Retinal pigment epithelial cell (primary cell): ENCODE measurements at regions not wholly inside any gene's neighbourhood (a gene's known extent, or its start where the extent isn't known, plus 50 kb on each side); places are given as distances from the start of the nearest gene placed in this dataset.
"Not testable (repeated sequence)": the region's sequence is repeated elsewhere in the genome, so short reads cannot be mapped to it uniquely, and the experiment has no call there.

Experiments
- DNase-seq: peaks from one replicate; pipeline ENCODE4 v3.0.0-alpha.2; 2010; ENCODE audit warnings: low read depth
- H3K4me3 ChIP-seq: 2 replicates; pipeline ENCODE4 v1.5.1; 2011; ENCODE audit warnings: mild to moderate bottlenecking, low read length, control low read depth, moderate library complexity
- CTCF ChIP-seq: conservative IDR thresholded peaks from 2 replicates; pipeline ENCODE4 v1.5.1; 2011; ENCODE audit warnings: low read depth, low read length, control low read depth, inconsistent platforms

GRCh38 chr18:71068338-71068737 lies 779.5 kb downstream of the SOCS6 start:
- no peak overlapping the region for H3K4me3 ChIP-seq
- DNase-seq: no peak
- no peak for TF ChIP-seq CTCF

GRCh38 chr18:71049893-71050292 lies 761.0 kb downstream of the SOCS6 start:
- no peak overlapping the region for H3K4me3 ChIP-seq
- TF ChIP-seq CTCF: no peak
- DNase-seq: no peak

- no peak for TF ChIP-seq CTCF
- no peak overlapping the region for H3K4me3 ChIP-seq
- no peak for DNase-seq
These were observed 759.0 kb downstream of the SOCS6 start for GRCh38 chr18:71047882-71048281.

- no peak for TF ChIP-seq CTCF
- no peak for DNase-seq
- H3K4me3 ChIP-seq: no peak overlapping the region
These were observed 756.7 kb downstream of the SOCS6 start for GRCh38 chr18:71045331-71046065.

- no peak for DNase-seq
- H3K4me3 ChIP-seq: no peak overlapping the region
- no peak for TF ChIP-seq CTCF
These were observed 751.3 kb downstream of the SOCS6 start for GRCh38 chr18:71040161-71040560.

GRCh38 chr18:71038196-71038595 lies 749.4 kb downstream of the SOCS6 start:
- TF ChIP-seq CTCF: no peak
- H3K4me3 ChIP-seq: no peak overlapping the region
- no peak for DNase-seq

GRCh38 chr18:71036783-71037182 lies 747.9 kb downstream of the SOCS6 start:
- H3K4me3 ChIP-seq: no peak overlapping the region
- TF ChIP-seq CTCF: no peak
- peak; percentile 66 for DNase-seq

GRCh38 chr18:71031296-71032191 lies 742.7 kb downstream of the SOCS6 start:
- not testable (repeated sequence) for H3K4me3 ChIP-seq, DNase-seq

- H3K4me3 ChIP-seq, DNase-seq: not testable (repeated sequence)
These were observed 741.2 kb downstream of the SOCS6 start for GRCh38 chr18:71030085-71030484.
